Stimulated activated CD4-positive, alpha-beta T cell treated with anti-CD3 and anti-CD28 coated beads, Interleukin-4, amount 100 ng/mL, for 24 hours (primary cell): ENCODE measurements at regions not wholly inside any gene's neighbourhood (a gene's known extent, or its start where the extent isn't known, plus 50 kb on each side); places are given as distances from the start of the nearest gene placed in this dataset.

Experiments used
- DNase-seq: peaks from one replicate; pipeline ENCODE4 v3.0.0-alpha.2; 2020

GRCh38 chr20:24872291-24873024 is 76.6 kb upstream of the CST7 start:
- no peak for DNase-seq

GRCh38 chr20:24873025-24873620 is 75.9 kb upstream of the CST7 start:
- no peak for DNase-seq

- DNase-seq: no peak
Observed at GRCh38 chr20:24875078-24875477, 74.0 kb upstream of the CST7 start.

- no peak for DNase-seq
Observed at GRCh38 chr20:24877652-24878051, 71.4 kb upstream of the CST7 start.

- no peak for DNase-seq
Observed at GRCh38 chr20:24878657-24879056, 70.4 kb upstream of the CST7 start.

GRCh38 chr20:24879875-24880274 is 69.2 kb upstream of the CST7 start:
- DNase-seq: no peak

- no peak for DNase-seq
Observed at GRCh38 chr20:24880356-24880755, 68.7 kb upstream of the CST7 start.

GRCh38 chr20:24890286-24890685 is 58.8 kb upstream of the CST7 start:
- DNase-seq: no peak

- DNase-seq: no peak
Observed at GRCh38 chr20:24891546-24892393, 57.3 kb upstream of the CST7 start.

GRCh38 chr20:24892522-24892921 is 56.5 kb upstream of the CST7 start:
- no peak for DNase-seq

- no peak for DNase-seq
Observed at GRCh38 chr20:24892931-24893330, 56.1 kb upstream of the CST7 start.

GRCh38 chr20:24894488-24894887 is 54.6 kb upstream of the CST7 start:
- DNase-seq: no peak

- DNase-seq: no peak
Observed at GRCh38 chr20:24894967-24895366, 54.1 kb upstream of the CST7 start.

GRCh38 chr20:24895431-24895830 is 53.6 kb upstream of the CST7 start:
- no peak for DNase-seq

- DNase-seq: no peak
Observed at GRCh38 chr20:24895898-24896658, 53.0 kb upstream of the CST7 start.

- no peak for DNase-seq
Observed at GRCh38 chr20:24896984-24897383, 52.1 kb upstream of the CST7 start.

- no peak for DNase-seq
Observed at GRCh38 chr20:24897974-24898373, 51.1 kb upstream of the CST7 start.

GRCh38 chr20:24899153-24899552 is 49.9 kb upstream of the CST7 start:
- no peak for DNase-seq
